SK-N-SH (cell line): ENCODE measurements at regions not wholly inside any gene's neighbourhood (a gene's known extent, or its start where the extent isn't known, plus 50 kb on each side); places are given as distances from the start of the nearest gene placed in this dataset.

Experiments
- CTCF ChIA-PET: fragments of 300-600, 350-600 bp; formaldehyde crosslinking; extraction: SDS; loops from one replicate; lab custom pipeline; 2021; lab: Yijun Ruan, JAX
- POLR2A ChIA-PET: fragments of 350-600 bp; sonication (Branson Sonifier 250); formaldehyde crosslinking; extraction: SDS; loops from one replicate; lab custom pipeline; 2020; ENCODE audit warnings: antibody characterized with exemption, inconsistent platforms; lab: Yijun Ruan, JAX
- DNase-seq: peaks from one replicate; pipeline ENCODE4 v3.0.0; 2012
- H2AFZ ChIP-seq: fragments of 200-600 bp; sonication (generic); 2 replicates; pipeline ENCODE4 v1.8.1; 2016; ENCODE audit warnings: antibody characterized with exemption, mild to moderate bottlenecking, low read depth
- H3F3A ChIP-seq: fragments of 200-600 bp; sonication (generic); replicated peaks from 2 replicates; pipeline ENCODE3; 2016; ENCODE audit warnings: antibody characterized with exemption, mild to moderate bottlenecking; ENCODE audit not compliant: insufficient read depth
- H3K27ac ChIP-seq, 2 experiments: fragments of 200-500 bp in 1 of 2; fragments of 200-600 bp in 1 of 2; sonication (Bioruptor generic) in 1 of 2; sonication (generic), shearing (Covaris generic) in 1 of 2; 2 replicates each; pipeline versions ENCODE4 v1.5.1 to v1.6.1; 2014 to 2016; ENCODE audit warnings: low read depth in 2 of 2, inconsistent platforms in 1 of 2, low read length in 1 of 2, mild to moderate bottlenecking in 1 of 2, mixed read lengths in 1 of 2
- H3K27me3 ChIP-seq: fragments of 200-600 bp; sonication (generic), shearing (Covaris generic); 2 replicates; pipeline ENCODE4 v1.6.1; 2016; ENCODE audit warnings: mixed run types; ENCODE audit not compliant: insufficient read depth
- H3K36me3 ChIP-seq, 2 experiments: fragments of 200-500 bp in 1 of 2; fragments of 200-600 bp in 1 of 2; sonication (Bioruptor generic) in 1 of 2; sonication (generic) in 1 of 2; replicated peaks in 1 of 2; 2 replicates each; pipeline versions ENCODE3 to v1.5.1; 2014 to 2016; ENCODE audit warnings: low read length in 1 of 2, mild to moderate bottlenecking in 1 of 2; ENCODE audit not compliant: insufficient read depth in 2 of 2, control insufficient read depth in 1 of 2
- H3K4me1 ChIP-seq, 2 experiments: fragments of 200-500 bp in 1 of 2; fragments of 200-600 bp in 1 of 2; sonication (Bioruptor generic) in 1 of 2; sonication (generic), shearing (Covaris generic) in 1 of 2; 2 replicates each; pipeline versions ENCODE4 v1.5.1 to v1.6.1; 2014 to 2016; ENCODE audit warnings: low read depth in 1 of 2, low read length in 1 of 2, mixed run types in 1 of 2; ENCODE audit not compliant: insufficient read depth in 2 of 2, control insufficient read depth in 1 of 2
- H3K4me2 ChIP-seq: fragments of 200-600 bp; sonication (generic), shearing (Covaris generic); 2 replicates; pipeline ENCODE4 v1.6.1; 2017; ENCODE audit warnings: mixed run types
- H3K4me3 ChIP-seq, 2 experiments: fragments of 200-500 bp in 1 of 2; fragments of 200-600 bp in 1 of 2; sonication (Bioruptor generic) in 1 of 2; sonication (generic), shearing (Covaris generic) in 1 of 2; 2 replicates each; pipeline versions ENCODE4 v1.5.1 to v1.8.1; 2014 to 2016; ENCODE audit warnings: low read depth in 2 of 2, inconsistent platforms in 1 of 2, low read length in 1 of 2, mild to moderate bottlenecking in 1 of 2, mixed read lengths in 1 of 2, moderate library complexity in 1 of 2
- H3K79me2 ChIP-seq: fragments of 200-600 bp; sonication (generic); 2 replicates; pipeline ENCODE4 v1.8.1; 2017; ENCODE audit warnings: mild to moderate bottlenecking; ENCODE audit not compliant: insufficient read depth
- H3K9ac ChIP-seq: fragments of 200-600 bp; sonication (generic); 2 replicates; pipeline ENCODE4 v1.6.1; 2017; ENCODE audit warnings: mixed run types
- H3K9me2 ChIP-seq: fragments of 200-600 bp; sonication (generic); 2 replicates; pipeline ENCODE4 v1.6.1; 2017; ENCODE audit warnings: mixed run types
- H3K9me3 ChIP-seq: fragments of 200-600 bp; sonication (generic); 2 replicates; pipeline ENCODE4 v1.6.1; 2017; ENCODE audit warnings: mixed run types, mild to moderate bottlenecking, moderate library complexity
- H4K20me1 ChIP-seq: fragments of 200-600 bp; sonication (generic); 2 replicates; pipeline ENCODE4 v1.6.1; 2017; ENCODE audit warnings: mild to moderate bottlenecking, mixed run types; ENCODE audit not compliant: insufficient read depth
- CHD2 ChIP-seq: fragments of 150-350 bp; IDR thresholded peaks from 2 replicates; pipeline ENCODE4 v1.6.1; 2018; ENCODE audit warnings: low read length; ENCODE audit not compliant: partially characterized antibody
- ELF1 ChIP-seq: IDR thresholded peaks from 2 replicates; pipeline ENCODE4 v1.4.0; 2012
- EP300 ChIP-seq, 2 experiments: IDR thresholded peaks; 2 replicates each; pipeline versions ENCODE4 v1.4.0 to v1.6.1; 2012; ENCODE audit warnings: borderline replicate concordance in 1 of 2, low read depth in 1 of 2, low read length in 1 of 2
- EZH2phosphoT487 ChIP-seq: fragments of 200-600 bp; sonication (generic); IDR thresholded peaks from 2 replicates; pipeline ENCODE4 v1.6.1; 2017; ENCODE audit warnings: low read depth, mixed run types, mild to moderate bottlenecking, antibody characterized with exemption, moderate library complexity, borderline replicate concordance
- GABPA ChIP-seq: IDR thresholded peaks from 2 replicates; pipeline ENCODE4 v1.4.0; 2012; ENCODE audit warnings: low read depth, mild to moderate bottlenecking
- GATA2 ChIP-seq: sonication (generic); formaldehyde crosslinking; IDR thresholded peaks from 2 replicates; pipeline ENCODE4 v1.5.0; 2020; ENCODE audit warnings: mild to moderate bottlenecking, missing genetic modification reagents
- NRF1 ChIP-seq: IDR thresholded peaks from 2 replicates; pipeline ENCODE4 v1.6.1; 2012; ENCODE audit warnings: low read depth, mild to moderate bottlenecking, low read length
- POLR2AphosphoS5 ChIP-seq: IDR thresholded peaks from 2 replicates; pipeline ENCODE4 v1.6.1; 2012; ENCODE audit warnings: low read depth, low read length
- RAD21 ChIP-seq: IDR thresholded peaks from 2 replicates; pipeline ENCODE4 v1.6.1; 2012; ENCODE audit warnings: mild to moderate bottlenecking, low read length
- SMC3 ChIP-seq: IDR thresholded peaks from 2 replicates; pipeline ENCODE4 v1.6.1; 2012; ENCODE audit warnings: low read depth, low read length, improper control_type of control experiment
- YY1 ChIP-seq: IDR thresholded peaks from 2 replicates; pipeline ENCODE4 v1.4.0; 2012; ENCODE audit warnings: low read depth, mild to moderate bottlenecking
- WGBS: methylation state at CpG from one replicate; pipeline ENCODE4 v1.1.6; 2017; ENCODE audit warnings: low lambda C conversion rate; 5-methylcytosine and 5-hydroxymethylcytosine counted together
- TF ChIP-seq, protein P1 (sequence below): IDR thresholded peaks from 2 replicates; pipeline ENCODE4; 2012
- TF ChIP-seq, protein P2 (sequence below): fragments of 150-350 bp; IDR thresholded peaks from 2 replicates; pipeline ENCODE4 v1.6.1; 2017; ENCODE audit warnings: antibody characterized with exemption, low read length, low read depth, borderline replicate concordance
- TF ChIP-seq, protein P3 (sequence below): IDR thresholded peaks from 2 replicates; pipeline ENCODE4 v1.4.0; 2012; ENCODE audit warnings: low read depth, borderline replicate concordance
- TF ChIP-seq, protein P4 (sequence below): fragments of 200-600 bp; sonication (generic); IDR thresholded peaks from 2 replicates; pipeline ENCODE4 v1.6.1; 2017; ENCODE audit warnings: antibody characterized with exemption, mild to moderate bottlenecking, moderate library complexity
- TF ChIP-seq, protein P5 (sequence below): fragments of 150-350 bp; IDR thresholded peaks from 2 replicates; pipeline ENCODE4 v1.6.1; 2016; ENCODE audit warnings: mild to moderate bottlenecking, low read depth, low read length
- TF ChIP-seq, protein P6 (sequence below): IDR thresholded peaks from 2 replicates; pipeline ENCODE4 v1.6.1; 2012; ENCODE audit warnings: mild to moderate bottlenecking, low read depth, low read length, moderate library complexity

DNA sequence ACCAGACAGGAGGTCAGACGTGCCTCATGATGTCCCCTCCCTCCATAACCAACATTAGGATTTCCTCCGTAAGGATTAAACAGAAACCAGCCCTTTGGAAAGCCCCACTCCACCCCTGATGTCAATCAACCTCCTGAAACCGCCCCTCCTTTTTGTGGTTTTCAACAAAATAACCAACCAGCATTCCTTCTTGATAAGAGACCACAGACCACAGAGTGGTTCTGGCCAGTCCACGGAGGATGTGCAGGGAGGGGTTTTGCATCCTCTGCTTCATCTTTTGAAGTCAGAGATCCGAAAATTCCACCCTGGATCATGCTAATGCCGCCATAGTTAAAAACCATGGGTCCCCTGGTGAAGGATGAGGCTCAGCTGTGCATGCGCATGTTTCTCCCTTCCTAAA is 180.0 kb upstream of the CCDC150 start:
- Histone ChIP-seq H2AFZ (no peak overlapping the region), H3K9me3 (no peaks in the 10 kb centered on the region), H3K4me3 (no peak overlapping the region), H3K4me2 (no peak overlapping the region), H3K27ac (no peak overlapping the region), H4K20me1 (no peaks in the 10 kb centered on the region), H3K79me2 (no peaks in the 10 kb centered on the region), H3K27me3 (no peaks in the 10 kb centered on the region), H3K9ac (no peak overlapping the region), H3K36me3 (no peaks in the 10 kb centered on the region), H3K4me1 (no peaks in the 10 kb centered on the region), H3K9me2 (no peaks in the 10 kb centered on the region), H3F3A (no peaks in the 10 kb centered on the region)
- POLR2A ChIA-PET: no interaction called here
- TF ChIP-seq, protein P1, sequence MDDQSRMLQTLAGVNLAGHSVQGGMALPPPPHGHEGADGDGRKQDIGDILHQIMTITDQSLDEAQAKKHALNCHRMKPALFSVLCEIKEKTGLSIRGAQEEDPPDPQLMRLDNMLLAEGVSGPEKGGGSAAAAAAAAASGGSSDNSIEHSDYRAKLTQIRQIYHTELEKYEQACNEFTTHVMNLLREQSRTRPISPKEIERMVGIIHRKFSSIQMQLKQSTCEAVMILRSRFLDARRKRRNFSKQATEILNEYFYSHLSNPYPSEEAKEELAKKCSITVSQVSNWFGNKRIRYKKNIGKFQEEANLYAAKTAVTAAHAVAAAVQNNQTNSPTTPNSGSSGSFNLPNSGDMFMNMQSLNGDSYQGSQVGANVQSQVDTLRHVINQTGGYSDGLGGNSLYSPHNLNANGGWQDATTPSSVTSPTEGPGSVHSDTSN: peak; percentile 9; the same call in 1 of the 2 replicates
- TF ChIP-seq POLR2AphosphoS5: no peak
- TF ChIP-seq, protein P2, sequence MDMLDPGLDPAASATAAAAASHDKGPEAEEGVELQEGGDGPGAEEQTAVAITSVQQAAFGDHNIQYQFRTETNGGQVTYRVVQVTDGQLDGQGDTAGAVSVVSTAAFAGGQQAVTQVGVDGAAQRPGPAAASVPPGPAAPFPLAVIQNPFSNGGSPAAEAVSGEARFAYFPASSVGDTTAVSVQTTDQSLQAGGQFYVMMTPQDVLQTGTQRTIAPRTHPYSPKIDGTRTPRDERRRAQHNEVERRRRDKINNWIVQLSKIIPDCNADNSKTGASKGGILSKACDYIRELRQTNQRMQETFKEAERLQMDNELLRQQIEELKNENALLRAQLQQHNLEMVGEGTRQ: no peak
- CTCF ChIA-PET: no interaction called here
- WGBS: 71% methylated on average over 7 of the region's 7 CpGs
- DNase-seq: no peak

DNA sequence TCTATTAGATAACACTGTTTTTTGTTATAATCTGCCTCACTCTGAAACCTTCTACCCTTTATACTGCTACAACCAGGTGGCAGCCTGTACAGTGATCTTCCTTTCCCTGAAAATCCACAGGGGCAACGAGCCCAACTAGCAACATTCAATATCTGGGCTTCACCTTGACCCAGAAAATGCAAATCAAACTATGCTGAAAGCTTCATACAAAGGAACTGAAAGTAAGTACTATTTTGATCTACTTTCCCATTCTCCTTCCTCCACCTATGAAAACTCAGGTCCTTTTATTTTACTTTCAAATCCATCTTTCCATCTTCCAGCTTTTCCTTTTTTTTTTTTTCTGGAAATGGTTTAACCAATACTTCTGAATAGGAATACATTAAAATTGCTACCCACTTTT is 175.8 kb upstream of the CCDC150 start:
- no peak for DNase-seq
- no peaks in the 10 kb centered on the region for H3K27me3 ChIP-seq
- no peak overlapping the region for H3K4me3 ChIP-seq
- TF ChIP-seq GATA2 (CRISPR knock-in tag) (no peak), EP300 (IDR thresholded peaks at IDR 0.05; ENCODE audit: borderline replicate concordance in 1 of 2, low read depth in 1 of 2, low read length in 1 of 2) (no peak), NRF1 (no peak), YY1 (no peak), RAD21 (no peak), ELF1 (no peak), GABPA (no peak), CHD2 (no peak), SMC3 (no peak), EZH2phosphoT487 (no peak)
- TF ChIP-seq, protein P3, sequence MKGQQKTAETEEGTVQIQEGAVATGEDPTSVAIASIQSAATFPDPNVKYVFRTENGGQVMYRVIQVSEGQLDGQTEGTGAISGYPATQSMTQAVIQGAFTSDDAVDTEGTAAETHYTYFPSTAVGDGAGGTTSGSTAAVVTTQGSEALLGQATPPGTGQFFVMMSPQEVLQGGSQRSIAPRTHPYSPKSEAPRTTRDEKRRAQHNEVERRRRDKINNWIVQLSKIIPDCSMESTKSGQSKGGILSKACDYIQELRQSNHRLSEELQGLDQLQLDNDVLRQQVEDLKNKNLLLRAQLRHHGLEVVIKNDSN: no peak
- TF ChIP-seq, protein P4, sequence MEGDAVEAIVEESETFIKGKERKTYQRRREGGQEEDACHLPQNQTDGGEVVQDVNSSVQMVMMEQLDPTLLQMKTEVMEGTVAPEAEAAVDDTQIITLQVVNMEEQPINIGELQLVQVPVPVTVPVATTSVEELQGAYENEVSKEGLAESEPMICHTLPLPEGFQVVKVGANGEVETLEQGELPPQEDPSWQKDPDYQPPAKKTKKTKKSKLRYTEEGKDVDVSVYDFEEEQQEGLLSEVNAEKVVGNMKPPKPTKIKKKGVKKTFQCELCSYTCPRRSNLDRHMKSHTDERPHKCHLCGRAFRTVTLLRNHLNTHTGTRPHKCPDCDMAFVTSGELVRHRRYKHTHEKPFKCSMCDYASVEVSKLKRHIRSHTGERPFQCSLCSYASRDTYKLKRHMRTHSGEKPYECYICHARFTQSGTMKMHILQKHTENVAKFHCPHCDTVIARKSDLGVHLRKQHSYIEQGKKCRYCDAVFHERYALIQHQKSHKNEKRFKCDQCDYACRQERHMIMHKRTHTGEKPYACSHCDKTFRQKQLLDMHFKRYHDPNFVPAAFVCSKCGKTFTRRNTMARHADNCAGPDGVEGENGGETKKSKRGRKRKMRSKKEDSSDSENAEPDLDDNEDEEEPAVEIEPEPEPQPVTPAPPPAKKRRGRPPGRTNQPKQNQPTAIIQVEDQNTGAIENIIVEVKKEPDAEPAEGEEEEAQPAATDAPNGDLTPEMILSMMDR: no peak
- TF ChIP-seq, protein P5, sequence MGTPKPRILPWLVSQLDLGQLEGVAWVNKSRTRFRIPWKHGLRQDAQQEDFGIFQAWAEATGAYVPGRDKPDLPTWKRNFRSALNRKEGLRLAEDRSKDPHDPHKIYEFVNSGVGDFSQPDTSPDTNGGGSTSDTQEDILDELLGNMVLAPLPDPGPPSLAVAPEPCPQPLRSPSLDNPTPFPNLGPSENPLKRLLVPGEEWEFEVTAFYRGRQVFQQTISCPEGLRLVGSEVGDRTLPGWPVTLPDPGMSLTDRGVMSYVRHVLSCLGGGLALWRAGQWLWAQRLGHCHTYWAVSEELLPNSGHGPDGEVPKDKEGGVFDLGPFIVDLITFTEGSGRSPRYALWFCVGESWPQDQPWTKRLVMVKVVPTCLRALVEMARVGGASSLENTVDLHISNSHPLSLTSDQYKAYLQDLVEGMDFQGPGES: no peak
- TF ChIP-seq, protein P6, sequence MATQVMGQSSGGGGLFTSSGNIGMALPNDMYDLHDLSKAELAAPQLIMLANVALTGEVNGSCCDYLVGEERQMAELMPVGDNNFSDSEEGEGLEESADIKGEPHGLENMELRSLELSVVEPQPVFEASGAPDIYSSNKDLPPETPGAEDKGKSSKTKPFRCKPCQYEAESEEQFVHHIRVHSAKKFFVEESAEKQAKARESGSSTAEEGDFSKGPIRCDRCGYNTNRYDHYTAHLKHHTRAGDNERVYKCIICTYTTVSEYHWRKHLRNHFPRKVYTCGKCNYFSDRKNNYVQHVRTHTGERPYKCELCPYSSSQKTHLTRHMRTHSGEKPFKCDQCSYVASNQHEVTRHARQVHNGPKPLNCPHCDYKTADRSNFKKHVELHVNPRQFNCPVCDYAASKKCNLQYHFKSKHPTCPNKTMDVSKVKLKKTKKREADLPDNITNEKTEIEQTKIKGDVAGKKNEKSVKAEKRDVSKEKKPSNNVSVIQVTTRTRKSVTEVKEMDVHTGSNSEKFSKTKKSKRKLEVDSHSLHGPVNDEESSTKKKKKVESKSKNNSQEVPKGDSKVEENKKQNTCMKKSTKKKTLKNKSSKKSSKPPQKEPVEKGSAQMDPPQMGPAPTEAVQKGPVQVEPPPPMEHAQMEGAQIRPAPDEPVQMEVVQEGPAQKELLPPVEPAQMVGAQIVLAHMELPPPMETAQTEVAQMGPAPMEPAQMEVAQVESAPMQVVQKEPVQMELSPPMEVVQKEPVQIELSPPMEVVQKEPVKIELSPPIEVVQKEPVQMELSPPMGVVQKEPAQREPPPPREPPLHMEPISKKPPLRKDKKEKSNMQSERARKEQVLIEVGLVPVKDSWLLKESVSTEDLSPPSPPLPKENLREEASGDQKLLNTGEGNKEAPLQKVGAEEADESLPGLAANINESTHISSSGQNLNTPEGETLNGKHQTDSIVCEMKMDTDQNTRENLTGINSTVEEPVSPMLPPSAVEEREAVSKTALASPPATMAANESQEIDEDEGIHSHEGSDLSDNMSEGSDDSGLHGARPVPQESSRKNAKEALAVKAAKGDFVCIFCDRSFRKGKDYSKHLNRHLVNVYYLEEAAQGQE: no peak
- H3K4me1 ChIP-seq: no peaks in the 10 kb centered on the region
- no peak overlapping the region for H3K27ac ChIP-seq
- H3K36me3 ChIP-seq: no peaks in the 10 kb centered on the region
- no peaks in the 10 kb centered on the region for H4K20me1 ChIP-seq
- no peaks in the 10 kb centered on the region for H3K79me2 ChIP-seq
- H3K9ac ChIP-seq: no peak overlapping the region
- POLR2A ChIA-PET: no interaction called here
- no peaks in the 10 kb centered on the region for H3K9me3 ChIP-seq
- 40% methylated on average over 1 of the region's 1 CpG for WGBS
- H2AFZ ChIP-seq: no peak overlapping the region
- H3F3A ChIP-seq: no peaks in the 10 kb centered on the region
- H3K4me2 ChIP-seq: no peak overlapping the region
- CTCF ChIA-PET: interaction anchor here (2.4 kb wide), 1 partner anchor 10 kb away, joined by 15 read pairs; no protein-coding TSS in a partner anchor
- no peaks in the 10 kb centered on the region for H3K9me2 ChIP-seq
